Stimulated activated CD4-positive, alpha-beta T cell treated with anti-CD3 and anti-CD28 coated beads, TNF-alpha, amount 100 ng/mL, for 24 hours (primary cell): ENCODE measurements at regions not wholly inside any gene's neighbourhood (a gene's known extent, or its start where the extent isn't known, plus 50 kb on each side); places are given as distances from the start of the nearest gene placed in this dataset.

Experiments
- DNase-seq, 3 experiments: peaks; one replicate each; pipeline ENCODE4 v3.0.0-alpha.2; 2020; ENCODE audit warnings: low read depth in 3 of 3

DNA sequence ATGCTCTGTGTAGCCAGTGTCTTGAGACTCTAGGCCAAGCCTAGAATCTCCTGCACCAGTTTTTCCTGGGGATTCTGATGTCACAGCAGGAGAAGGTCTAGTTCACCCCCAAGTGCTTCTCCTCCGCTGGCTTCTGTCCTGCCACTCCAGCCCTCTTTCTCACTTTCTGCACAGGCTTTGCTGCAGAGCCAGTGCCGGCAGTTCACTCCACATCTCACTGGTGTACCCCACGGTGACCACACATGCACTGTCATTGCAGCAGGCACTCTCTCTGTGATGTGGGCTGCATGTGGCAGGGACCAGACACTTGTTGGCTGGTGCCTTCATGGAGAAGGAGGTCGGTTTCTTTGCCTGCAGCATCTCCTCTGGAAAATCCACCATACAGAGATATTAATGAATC, 643.8 kb upstream of the GALNTL6 start:
- DNase-seq = no peak

DNA sequence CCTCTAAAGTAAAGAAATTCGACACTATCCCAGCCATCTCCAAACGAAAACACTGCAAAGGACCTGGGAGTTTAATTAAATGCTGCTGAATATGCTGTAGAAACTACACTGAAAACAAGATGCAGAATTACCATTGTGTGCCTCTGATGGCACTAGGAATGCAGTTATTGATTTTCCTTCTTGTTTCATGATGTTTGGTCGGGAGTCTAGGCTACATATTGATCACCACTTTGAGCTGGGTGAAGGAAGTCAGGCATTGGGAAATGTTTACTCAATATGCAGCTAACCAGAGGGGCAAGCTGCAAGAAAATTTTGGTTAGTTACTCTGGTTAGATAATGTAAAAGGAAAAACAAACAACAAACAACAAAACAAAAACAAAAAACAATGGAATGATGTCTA, 650.7 kb upstream of the GALNTL6 start:
- no peak for DNase-seq

DNA sequence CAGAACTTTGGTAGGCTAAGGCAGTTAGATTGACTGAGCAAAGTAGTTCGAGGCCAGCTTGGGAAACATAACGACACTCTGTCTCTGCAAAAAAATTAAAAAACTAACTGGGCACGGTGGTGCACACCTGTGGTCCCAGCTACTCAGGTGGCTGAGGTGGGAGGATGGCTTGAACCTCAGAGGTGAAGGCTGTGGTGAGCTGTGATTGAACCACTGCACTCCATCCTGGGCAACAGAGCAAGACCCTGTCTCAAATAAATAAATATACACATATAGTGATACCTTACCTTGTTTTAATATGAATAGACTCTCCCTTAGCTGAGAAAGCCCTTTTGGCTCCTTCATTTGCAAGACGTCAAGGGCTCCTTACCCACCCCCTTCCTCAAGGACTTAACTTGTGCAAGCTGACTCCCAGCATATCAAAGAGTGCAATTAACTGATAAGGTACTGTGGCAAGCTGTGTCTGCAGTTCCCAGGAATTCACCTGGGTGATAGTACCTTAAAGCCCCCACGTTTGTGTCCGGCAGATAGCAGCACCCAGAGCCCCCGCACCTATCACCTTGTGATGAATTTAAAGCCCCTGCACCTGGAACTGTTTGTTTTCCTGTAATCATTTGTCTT, 655.6 kb upstream of the GALNTL6 start:
- no peak for DNase-seq

DNA sequence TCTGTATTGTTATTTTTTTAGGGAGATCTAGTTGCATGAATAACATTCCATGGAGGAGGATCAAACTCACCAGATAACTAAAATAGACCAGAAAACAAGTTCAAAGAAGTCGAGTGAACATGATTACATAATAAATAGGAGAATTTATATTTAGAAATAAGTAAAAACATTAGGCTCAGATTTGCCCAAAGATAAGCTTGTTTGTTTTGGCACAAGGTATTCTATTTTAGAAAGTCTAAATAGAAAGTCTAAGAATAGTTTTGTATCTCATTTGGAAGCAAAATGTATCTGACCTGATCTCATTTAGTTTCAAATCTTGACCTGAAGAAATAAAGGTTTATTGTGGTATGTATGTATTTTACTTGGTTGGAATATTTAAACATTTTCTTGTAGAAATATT, 670.6 kb upstream of the GALNTL6 start:
- no peak for DNase-seq

DNA sequence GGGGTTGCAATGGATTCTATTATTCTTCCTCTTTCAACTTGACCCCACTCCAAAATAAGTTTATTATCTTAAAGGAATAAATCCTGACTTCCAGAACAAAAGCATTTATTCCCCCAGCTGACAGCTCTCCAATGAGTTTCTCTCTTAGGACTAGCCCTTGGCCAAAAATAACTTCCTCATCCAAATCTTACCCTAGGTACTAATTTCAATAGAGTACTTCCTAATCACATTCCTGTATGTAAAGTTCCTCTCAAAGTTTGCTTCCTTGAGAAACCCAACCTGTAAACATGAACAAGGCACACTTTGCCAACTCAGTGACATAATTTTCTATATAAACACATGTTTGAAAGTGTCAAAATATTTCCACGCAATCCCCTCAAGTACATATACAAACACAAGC, 671.2 kb upstream of the GALNTL6 start:
- no peak for DNase-seq

DNA sequence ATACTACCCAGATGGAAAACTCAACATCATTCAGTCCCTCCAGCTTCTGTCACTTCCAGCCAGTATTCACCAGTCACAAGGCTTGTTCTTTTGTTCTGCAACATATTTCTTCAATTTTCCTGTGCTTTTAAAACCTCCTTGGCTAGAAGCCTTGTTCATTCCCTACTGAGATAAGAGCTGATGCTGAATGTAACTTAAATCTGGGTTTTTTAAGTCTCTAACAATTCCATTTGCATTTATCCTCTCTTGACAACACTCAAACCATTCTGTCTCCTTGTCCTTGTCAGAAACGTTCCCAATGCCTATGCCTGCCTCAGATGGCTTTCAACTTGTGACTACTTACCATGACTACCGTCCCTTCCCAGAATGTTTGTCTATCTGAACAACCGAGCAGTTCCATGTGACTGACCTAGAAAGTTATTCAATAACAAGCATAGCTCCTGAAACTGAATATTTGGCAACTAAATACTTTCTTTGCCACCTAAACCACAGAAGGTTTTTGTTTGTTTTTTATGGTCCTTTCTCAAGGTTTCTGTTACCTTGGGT, 682.9 kb upstream of the GALNTL6 start:
- no peak for DNase-seq

DNA sequence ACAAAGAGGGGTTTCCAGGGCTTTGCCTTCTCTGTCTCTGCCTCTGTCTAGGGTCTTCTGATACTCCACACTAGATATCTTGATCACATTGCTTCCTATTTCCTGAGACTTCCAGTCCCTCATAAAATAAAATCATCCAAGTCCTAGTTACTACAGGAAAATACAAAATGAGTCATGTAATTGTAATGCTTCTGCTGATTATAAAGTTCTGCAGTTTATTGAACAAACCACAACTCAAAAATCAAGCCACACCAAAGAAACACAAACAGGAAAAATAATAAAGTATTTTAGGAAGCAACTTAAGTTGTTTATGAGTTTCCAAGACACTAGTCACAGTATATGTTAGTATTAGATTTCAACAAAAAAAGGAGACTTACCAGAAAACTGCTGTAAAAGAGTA, 695.1 kb upstream of the GALNTL6 start:
- no peak for DNase-seq

DNA sequence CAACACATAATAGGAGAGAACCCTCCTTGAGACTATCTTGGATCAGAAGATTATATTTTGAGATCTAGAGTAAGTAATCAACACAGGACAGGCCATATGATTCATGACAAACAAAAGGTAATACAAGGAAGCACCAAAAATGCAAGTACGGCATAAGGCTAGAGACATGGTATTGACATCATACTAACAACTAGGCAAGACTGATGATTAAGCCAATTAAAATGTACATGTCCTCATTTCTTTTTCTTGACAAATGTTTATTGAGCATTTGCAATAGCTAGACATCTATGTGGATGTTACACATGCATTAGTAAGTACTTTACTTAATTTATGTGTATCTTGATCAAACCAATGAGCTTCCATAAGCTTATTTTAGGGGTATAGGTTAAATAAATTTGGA, 695.7 kb upstream of the GALNTL6 start:
- no peak for DNase-seq

DNA sequence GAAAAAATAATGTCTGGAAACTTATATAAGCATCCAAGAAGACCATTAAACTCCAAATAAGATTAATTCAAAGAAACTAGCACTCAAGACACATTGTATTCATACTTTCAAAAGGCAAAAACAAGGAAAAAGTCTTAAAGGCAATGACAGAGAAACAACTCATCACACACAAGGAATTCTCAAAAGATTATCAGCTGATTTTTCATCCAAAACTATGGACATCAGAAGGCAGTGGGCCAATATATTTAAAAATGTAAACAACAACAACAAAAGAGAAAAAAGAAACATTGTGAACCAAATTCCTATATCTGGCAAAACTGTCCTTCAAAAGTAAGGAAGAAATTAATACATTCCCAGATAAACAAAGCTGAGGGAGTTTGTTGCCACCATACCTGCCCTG, 711.4 kb upstream of the GALNTL6 start:
- no peak for DNase-seq

DNA sequence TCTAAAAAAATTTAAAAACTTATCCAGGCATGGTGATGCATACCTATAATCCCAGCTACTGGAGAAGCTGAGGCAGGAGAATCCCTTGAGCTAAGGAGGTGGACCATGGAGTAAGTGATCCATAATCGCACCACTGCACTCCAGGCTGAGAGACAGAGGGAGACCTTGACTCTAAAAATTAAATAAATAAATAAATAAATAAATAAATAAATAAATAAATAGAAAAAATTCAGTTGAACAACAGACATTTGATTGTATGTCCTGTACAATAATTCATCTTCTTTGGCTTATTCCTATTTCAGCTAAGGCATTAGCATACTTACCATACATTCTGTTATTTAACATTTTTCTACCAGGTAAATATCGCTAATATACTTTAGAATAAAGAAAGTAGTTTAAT, 726.1 kb upstream of the GALNTL6 start:
- DNase-seq = no peak

DNA sequence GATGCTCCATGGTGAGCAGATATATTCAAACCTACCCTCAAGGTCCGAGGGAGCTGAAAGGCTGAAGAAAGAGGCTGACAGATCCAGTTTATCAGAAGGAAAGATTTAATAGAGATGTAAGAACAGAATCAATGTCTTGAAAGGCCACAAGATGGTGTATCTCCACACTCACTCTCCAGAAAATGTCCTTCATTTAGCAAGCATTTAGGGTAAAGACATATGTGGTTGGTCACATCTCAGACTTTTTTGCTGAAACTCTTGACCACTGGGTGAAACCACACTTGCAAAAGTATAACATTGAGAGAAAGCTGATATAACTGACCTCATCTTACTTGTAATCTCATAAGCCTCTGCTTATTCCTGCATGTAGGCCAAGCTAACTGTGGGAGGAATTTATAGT, 745.8 kb upstream of the GALNTL6 start:
- no peak for DNase-seq

DNA sequence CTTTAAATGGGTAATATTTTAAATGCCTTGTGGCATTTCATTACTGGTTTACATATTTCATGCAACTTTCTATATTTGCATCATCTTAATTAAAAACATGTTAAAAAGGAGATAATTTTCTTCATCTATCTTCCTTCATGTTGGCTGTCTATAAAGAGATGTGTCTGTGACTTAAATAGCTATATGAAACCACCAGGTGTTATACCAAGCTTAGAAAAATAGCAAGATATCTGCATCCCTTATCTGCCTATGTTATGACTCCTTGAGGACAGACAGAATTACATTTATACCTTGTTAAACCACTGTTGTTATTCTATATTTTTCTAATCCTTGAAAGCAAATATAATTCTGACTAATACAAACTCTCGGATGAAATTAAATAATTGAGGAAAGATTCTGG, 763.8 kb upstream of the GALNTL6 start:
- no peak for DNase-seq

DNA sequence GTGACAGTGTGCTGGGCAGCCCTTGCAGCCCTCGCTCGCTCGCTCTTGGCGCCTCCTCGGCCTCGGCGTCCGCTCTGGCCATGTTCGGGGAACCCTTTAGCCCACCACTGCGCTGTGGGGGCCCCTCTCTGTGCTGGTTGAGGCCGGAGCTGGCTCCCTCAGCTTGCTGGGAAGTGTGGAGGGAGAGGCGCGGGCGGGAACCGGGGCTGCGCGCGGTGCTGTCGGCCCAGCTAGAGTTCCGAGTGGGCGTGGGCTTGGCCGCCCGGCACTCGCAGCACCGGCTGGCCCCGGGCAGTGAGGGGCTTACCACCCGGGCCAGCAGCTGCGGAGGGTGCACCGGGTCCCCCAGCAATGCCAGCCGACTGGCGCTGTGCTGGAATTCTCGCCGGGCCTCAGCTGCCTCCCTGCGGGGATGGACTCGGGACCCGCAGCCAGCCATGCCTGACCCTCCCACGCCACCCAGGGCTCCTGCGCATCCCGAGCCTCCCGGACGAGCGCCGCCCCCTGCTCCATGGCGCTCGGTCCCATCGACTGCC, 770.1 kb upstream of the GALNTL6 start:
- DNase-seq = no peak

DNA sequence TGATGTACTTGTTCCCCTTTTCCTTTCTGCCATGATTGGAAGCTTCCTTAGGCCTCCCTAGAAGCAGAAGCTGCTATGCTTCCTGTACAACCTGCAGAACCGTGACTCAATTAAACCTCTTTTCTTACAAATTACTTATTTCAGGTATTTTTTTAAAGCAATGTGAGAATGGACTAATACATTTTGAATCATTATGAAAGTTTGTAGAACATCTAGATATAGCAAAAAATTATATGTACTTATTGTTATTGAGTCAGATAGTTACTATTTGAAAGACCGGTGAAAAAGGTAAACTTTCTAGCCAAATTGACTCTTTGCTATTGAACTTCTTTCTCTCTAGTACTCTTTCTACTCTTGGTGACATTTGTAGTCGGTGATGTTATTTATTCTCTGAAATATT, 777.3 kb upstream of the GALNTL6 start:
- DNase-seq = no peak

DNA sequence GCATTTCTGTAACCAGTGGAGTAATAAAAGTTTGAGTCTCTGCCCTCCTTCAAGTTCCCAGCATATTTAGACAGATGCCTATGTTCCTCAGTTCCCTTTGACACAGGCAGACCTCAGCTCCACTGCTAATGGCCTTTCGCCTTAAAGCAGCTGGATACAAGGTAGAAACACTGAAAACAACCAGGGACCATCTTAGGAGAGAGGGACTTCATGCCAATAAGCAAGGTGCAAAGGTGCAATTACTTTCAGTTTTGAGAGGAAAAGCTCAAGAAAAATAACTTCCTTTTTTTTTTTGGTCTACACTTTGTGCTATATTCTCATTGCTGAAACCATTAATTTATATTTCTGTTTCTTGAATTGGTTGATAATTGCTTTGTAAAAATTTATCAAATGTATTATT, 781.9 kb upstream of the GALNTL6 start:
- DNase-seq = no peak

DNA sequence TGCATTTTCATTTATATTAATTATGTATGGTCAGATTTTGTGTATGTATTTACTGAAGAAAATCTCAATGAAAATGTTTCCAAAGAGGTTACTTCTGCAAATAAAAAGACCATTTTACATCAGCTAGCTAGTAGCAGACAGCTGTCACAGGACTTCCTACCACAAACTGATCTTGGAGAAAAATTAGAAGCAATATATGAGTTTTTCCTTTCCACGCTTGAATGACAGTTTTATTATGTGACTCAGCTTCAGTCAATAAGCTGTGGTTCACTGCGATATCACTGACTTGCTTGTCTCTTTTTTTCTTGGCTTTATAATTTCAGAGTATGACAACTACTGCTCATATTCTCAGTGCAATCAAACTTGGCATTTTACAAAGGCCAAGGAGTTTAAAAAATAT, 787.4 kb upstream of the GALNTL6 start:
- no peak for DNase-seq

DNA sequence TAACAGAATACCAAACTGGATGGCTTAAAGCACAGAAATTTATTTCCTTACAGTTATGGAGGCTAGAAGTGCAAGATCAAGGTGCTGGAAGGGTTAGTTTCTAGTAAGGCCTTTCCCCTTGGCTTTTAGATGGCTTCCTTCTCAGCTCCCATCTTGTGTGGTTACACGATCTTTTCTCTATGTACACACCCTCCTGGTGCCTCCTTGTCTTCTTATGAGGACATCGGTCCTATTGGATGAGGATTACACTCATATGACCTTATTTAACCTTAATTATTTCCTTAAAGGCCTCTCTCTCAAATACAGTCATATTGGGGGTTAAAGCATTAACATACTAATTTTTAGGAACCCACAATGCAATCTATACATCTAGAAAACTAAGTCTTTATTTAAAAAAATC, 787.9 kb upstream of the GALNTL6 start:
- DNase-seq = no peak

DNA sequence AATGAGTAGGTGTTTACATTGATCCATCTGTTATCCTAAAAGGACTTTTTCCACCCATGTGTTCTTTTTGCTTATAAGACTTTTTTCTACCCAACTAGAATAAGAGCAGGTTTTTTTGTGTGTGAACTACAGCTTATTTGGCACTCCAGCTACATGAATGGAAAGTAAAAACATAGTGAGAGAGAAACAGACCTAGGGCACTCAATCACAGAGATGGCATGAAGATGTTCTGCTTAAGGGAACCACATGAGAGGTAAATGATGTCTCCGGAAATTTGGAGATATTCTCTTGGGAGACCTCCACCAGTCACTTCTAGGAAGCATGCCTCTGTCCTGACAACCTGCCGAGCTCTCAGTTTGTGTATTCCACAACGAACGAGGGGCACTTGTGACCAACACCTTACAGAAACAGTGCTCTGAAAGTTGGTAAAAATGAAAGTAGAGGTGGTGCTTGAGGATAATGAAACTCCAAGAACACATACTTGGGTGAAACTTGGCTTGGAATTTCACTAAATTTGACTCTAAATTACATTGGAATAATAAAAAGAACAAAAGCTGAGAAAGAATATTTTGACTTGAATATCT, 788.4 kb upstream of the GALNTL6 start:
- DNase-seq = no peak

DNA sequence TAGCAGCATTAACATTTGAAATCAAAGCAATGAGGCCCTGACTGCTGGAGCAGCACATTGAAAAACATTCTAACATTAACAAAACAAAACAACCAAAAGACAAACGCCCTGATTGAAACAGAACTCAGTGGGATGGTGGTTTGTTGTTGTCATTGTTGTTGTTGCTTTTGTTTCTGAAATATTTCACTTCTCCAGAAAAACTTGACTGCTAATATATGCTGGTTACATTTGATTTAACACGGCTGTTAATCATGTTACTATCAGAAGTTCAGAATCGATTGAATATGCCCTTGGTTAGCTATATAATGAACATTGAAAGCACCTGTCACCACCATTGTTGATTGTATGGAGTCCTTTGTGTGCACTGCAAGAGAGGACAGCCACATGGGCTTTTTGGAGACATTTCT, 790.4 kb upstream of the GALNTL6 start:
- no peak for DNase-seq

DNA sequence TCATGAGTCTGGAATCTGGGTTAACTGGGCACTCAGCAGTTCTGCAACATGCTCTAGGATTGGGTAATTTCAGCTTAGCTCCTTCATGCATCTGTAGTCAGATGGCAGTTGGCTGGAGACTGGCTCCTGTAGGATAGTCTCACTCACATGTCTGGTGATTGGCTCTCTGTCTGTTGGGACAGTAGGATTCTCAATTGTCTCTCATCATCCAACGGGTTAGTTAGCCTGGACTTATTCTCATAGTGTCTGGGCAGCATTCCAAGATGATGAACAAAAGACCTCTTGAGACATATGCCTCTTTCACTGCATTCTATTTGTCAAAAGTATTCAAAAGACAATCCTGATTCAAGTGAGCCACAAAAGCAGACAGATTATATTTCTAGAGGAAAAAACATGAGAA, 795.6 kb upstream of the GALNTL6 start:
- no peak for DNase-seq

DNA sequence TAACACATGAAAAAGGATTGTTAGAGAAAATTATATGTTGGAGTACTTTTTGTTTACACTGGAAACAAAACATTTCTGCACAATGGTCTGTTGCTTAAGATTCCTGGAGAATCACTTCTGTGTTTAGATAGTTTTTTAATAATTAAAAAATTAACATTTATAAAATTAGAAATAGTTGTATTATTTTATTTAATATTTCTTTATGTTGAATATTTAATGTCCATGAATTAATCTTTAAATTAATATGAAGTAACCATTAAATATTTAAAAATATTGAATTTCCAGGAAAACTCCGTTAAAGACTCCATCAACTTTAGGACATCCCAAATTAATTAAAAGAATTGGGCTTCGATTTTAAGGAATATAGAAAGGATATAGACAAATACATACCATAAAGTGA, 797.1 kb upstream of the GALNTL6 start:
- DNase-seq = no peak

DNA sequence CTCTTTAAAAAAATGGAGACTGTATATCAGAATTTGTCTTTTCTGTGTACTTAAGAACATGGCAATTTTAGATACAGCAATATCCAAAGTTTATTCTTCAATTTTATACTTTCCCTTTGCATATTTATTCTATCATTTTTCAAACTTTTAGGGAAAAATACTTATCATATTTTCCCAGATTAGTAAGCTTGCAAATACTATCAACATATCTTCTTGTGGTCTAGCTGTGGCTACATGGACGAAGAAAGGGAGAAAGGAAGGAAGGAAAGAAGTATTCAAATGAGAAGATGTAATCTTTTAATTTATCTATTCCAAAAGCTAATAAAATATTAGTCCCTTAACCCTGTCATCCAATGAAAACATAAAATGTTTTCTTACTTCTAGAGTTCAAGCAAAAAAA, 797.8 kb upstream of the GALNTL6 start:
- DNase-seq = no peak

DNA sequence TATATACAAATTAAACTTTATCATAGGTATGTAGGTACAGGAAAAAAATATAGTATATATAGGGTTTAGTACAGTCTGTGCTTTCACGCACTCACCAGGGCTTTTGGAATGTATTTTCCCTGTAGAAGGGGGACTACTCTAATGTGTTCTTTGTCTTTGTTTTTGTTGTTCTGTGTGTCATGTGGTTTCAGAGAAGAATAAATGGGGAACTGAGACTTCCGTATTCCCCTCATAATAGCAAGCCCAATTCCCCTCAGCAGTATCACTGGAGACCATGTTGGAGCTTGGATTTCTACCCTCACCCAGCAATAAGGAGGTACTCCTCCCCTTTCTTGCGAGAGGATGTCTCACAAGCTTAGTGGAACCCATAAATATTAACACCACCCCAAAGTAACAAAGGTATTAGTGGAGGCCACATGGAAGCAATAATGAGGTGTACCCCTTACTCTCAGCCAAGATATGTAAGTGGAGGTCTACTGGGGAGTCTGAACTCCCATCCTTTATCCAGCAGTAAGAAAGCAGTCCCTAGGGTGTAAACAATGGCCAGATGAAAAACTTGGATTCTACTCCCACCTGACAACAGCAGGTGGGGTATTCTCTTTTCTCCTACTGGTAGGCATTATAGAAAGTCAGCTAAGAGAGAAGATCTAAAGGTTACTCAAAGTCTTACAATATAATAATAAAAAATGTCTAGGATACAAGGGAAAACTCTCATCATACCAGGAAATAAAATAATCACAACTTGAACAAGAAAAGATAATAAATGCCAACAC, 805.4 kb upstream of the GALNTL6 start:
- no peak for DNase-seq
